ENCODE measurements at regions not wholly inside any gene's neighbourhood (a gene's known extent, or its start where the extent isn't known, plus 50 kb on each side); places are given as distances from the start of the nearest gene placed in this dataset.
A peak's percentile ranks its signal among the peaks of the same experiment; 100 is the strongest.

GRCh38 chr6:168908887-168909286 is 344.8 kb downstream of the THBS2 start:
- DNase-seq (ENCODE audit: low spot score), result peak; percentile 51

GRCh38 chr6:168908166-168908565 is 345.5 kb downstream of the THBS2 start:
- DNase-seq (ENCODE audit: low spot score), result peak; percentile 62

- DNase-seq (ENCODE audit: low spot score), result no peak
Observed at GRCh38 chr6:168906391-168906790, 347.3 kb downstream of the THBS2 start.

- peak; percentile 13 for DNase-seq (ENCODE audit: low spot score)
Observed at GRCh38 chr6:168905451-168906090, 348.1 kb downstream of the THBS2 start.

GRCh38 chr6:168903613-168904345 is 349.9 kb downstream of the THBS2 start:
- no peak for DNase-seq (ENCODE audit: low spot score)

- no peak for DNase-seq (ENCODE audit: low spot score)
Observed at GRCh38 chr6:168902075-168902474, 351.6 kb downstream of the THBS2 start.

- no peak for DNase-seq (ENCODE audit: low spot score)
Observed at GRCh38 chr6:168901076-168901475, 352.6 kb downstream of the THBS2 start.

GRCh38 chr6:168896321-168896720 is 357.3 kb downstream of the THBS2 start:
- DNase-seq (ENCODE audit: low spot score), result no peak

GRCh38 chr6:168895102-168895812 is 358.4 kb downstream of the THBS2 start:
- DNase-seq (ENCODE audit: low spot score), result peak; percentile 74

- DNase-seq (ENCODE audit: low spot score), result no peak
Observed at GRCh38 chr6:168892031-168892430, 361.6 kb downstream of the THBS2 start.

GRCh38 chr6:168890981-168891365 is 362.7 kb downstream of the THBS2 start:
- DNase-seq (ENCODE audit: low spot score), result no peak

GRCh38 chr6:168890306-168890980 is 363.2 kb downstream of the THBS2 start:
- no peak for DNase-seq (ENCODE audit: low spot score)

- no peak for DNase-seq (ENCODE audit: low spot score)
Observed at GRCh38 chr6:168888786-168889345, 364.8 kb downstream of the THBS2 start.

GRCh38 chr6:168888102-168888501 is 365.5 kb downstream of the THBS2 start:
- no peak for DNase-seq (ENCODE audit: low spot score)

- DNase-seq (ENCODE audit: low spot score), result no peak
Observed at GRCh38 chr6:168887621-168888020, 366.0 kb downstream of the THBS2 start.

- no peak for DNase-seq (ENCODE audit: low spot score)
Observed at GRCh38 chr6:168886964-168887363, 366.7 kb downstream of the THBS2 start.

GRCh38 chr6:168885751-168886742 is 367.6 kb downstream of the THBS2 start:
- DNase-seq (ENCODE audit: low spot score), result no peak

- no peak for DNase-seq (ENCODE audit: low spot score)
Observed at GRCh38 chr6:168885196-168885595, 368.4 kb downstream of the THBS2 start.

GRCh38 chr6:168884646-168885086 is 369.0 kb downstream of the THBS2 start:
- peak; percentile 40 for DNase-seq (ENCODE audit: low spot score)

GRCh38 chr6:168884050-168884645 is 369.5 kb downstream of the THBS2 start:
- DNase-seq (ENCODE audit: low spot score), result no peak
